ENCODE measurements at regions not wholly inside any gene's neighbourhood (a gene's known extent, or its start where the extent isn't known, plus 50 kb on each side); places are given as distances from the start of the nearest gene placed in this dataset.

GRCh38 chr3:146672941-146673340 lies 67.8 kb upstream of the PLSCR5 start:
- WGBS, 2 donors (ENCODE audit: low coverage in 1 of 2): 49 to 51% methylated on average over 2 of the region's 2 CpGs
- TF ChIP-seq POLR2AphosphoS5 (IDR thresholded peaks at IDR 0.05): no peak
- TF ChIP-seq POLR2A (IDR thresholded peaks at IDR 0.05): no peak
- TF ChIP-seq, protein P1, sequence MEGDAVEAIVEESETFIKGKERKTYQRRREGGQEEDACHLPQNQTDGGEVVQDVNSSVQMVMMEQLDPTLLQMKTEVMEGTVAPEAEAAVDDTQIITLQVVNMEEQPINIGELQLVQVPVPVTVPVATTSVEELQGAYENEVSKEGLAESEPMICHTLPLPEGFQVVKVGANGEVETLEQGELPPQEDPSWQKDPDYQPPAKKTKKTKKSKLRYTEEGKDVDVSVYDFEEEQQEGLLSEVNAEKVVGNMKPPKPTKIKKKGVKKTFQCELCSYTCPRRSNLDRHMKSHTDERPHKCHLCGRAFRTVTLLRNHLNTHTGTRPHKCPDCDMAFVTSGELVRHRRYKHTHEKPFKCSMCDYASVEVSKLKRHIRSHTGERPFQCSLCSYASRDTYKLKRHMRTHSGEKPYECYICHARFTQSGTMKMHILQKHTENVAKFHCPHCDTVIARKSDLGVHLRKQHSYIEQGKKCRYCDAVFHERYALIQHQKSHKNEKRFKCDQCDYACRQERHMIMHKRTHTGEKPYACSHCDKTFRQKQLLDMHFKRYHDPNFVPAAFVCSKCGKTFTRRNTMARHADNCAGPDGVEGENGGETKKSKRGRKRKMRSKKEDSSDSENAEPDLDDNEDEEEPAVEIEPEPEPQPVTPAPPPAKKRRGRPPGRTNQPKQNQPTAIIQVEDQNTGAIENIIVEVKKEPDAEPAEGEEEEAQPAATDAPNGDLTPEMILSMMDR (IDR thresholded peaks at IDR 0.05): no peak
- TF ChIP-seq EP300 (IDR thresholded peaks at IDR 0.05): no peak
- no peak overlapping the region for H3K4me3 ChIP-seq

GRCh38 chr3:146664403-146664802 lies 59.3 kb upstream of the PLSCR5 start:
- Histone ChIP-seq H3K4me3 (no peak overlapping the region), H3K27me3 (no peaks in the 10 kb centered on the region), H3K27ac (no peak overlapping the region), H3K4me1 (no peaks in the 10 kb centered on the region), H3K36me3 (no peaks in the 10 kb centered on the region), H3K9me3 (no peaks in the 10 kb centered on the region)
- 50 to 57% methylated on average over 4 of the region's 4 CpGs for WGBS, 2 donors (ENCODE audit: low coverage in 1 of 2)
- no peak for ATAC-seq
- TF ChIP-seq EP300 (IDR thresholded peaks at IDR 0.05) (no peak), POLR2A (IDR thresholded peaks at IDR 0.05) (no peak)

More at GRCh38 chr3:146672941-146673340, 67.8 kb upstream of the PLSCR5 start:
- H3K9me3 ChIP-seq: no peaks in the 10 kb centered on the region
- no peaks in the 10 kb centered on the region for H3K4me1 ChIP-seq
- H3K36me3 ChIP-seq: no peaks in the 10 kb centered on the region
- no peaks in the 10 kb centered on the region for H3K27me3 ChIP-seq
- no peak for ATAC-seq
- H3K27ac ChIP-seq: no peak overlapping the region

- TF ChIP-seq POLR2AphosphoS5 (IDR thresholded peaks at IDR 0.05) (no peak), EP300 (IDR thresholded peaks at IDR 0.05) (no peak), POLR2A (IDR thresholded peaks at IDR 0.05) (no peak)
- TF ChIP-seq, protein P1 (IDR thresholded peaks at IDR 0.05): no peak
- no peak overlapping the region for H3K4me3 ChIP-seq
- no peak for ATAC-seq
- WGBS, 2 donors (ENCODE audit: low coverage in 1 of 2): 100% methylated on average over 2 of the region's 2 CpGs; no CpG with 5 or more reads in 1 of the 2 donors
- H3K4me1 ChIP-seq: no peaks in the 10 kb centered on the region
- no peak overlapping the region for H3K27ac ChIP-seq
- no peaks in the 10 kb centered on the region for H3K36me3 ChIP-seq
- no peaks in the 10 kb centered on the region for H3K27me3 ChIP-seq
- peaks cover 0 to 13% (median 0%) of the 10 kb centered on the region in 3 donors for H3K9me3 ChIP-seq
Observed at GRCh38 chr3:146658841-146659240, 53.7 kb upstream of the PLSCR5 start.

DNA sequence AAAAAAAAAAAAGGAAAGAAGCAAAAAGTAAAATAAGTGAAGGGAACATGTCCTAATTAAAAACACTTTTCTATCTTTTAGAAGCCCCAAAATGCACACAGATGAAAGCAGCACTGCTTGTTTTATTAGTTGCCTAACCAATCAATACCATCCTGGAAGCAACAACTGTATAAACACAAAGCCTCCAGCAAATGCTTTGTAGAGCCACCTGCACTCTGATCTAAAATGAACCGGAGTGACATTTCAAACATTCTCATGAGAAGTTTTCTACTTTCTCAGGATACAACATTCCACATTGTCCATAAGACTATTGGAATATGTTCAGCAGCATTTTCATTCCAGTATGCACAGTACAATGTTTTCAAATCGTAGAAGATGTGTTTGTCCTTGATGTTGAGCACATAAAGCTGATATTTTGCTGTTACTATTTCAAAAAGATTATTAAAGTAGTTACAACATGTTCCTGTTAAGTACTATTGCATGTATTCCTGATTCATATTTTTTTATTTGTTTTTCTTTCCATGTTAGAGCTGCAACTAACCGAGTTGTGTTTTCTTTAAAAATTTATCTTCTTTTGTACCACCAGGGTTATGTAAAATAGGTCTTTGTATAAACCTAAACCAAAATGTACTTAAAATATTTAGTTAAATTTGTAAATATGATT lies 50.3 kb upstream of the PLSCR5 start:
- peaks cover 0 to 4% (median 0%) of the 10 kb centered on the region in 3 donors for H3K4me1 ChIP-seq
- H3K27me3 ChIP-seq: no peaks in the 10 kb centered on the region
- no peak overlapping the region for H3K4me3 ChIP-seq
- no peaks in the 10 kb centered on the region for H3K36me3 ChIP-seq
- WGBS, 2 donors (ENCODE audit: low coverage in 1 of 2): 50 to 56% methylated on average over 3 of the region's 3 CpGs
- no peak for ATAC-seq
- no peak overlapping the region for H3K27ac ChIP-seq
- TF ChIP-seq EP300 (IDR thresholded peaks at IDR 0.05) (no peak), POLR2A (IDR thresholded peaks at IDR 0.05) (no peak), POLR2AphosphoS5 (IDR thresholded peaks at IDR 0.05) (no peak)
- TF ChIP-seq, protein P1 (IDR thresholded peaks at IDR 0.05): no peak
- peaks cover 0 to 13% (median 0%) of the 10 kb centered on the region in 3 donors for H3K9me3 ChIP-seq

Small RNA genes in the stretch of these regions (small RNA-seq; reads per million reads assigned to genes)
- gene RNU6-505P: 0 reads per million in 4 donors

Data from gastroesophageal sphincter (tissue), 4 donors.